ENCODE measurements at regions not wholly inside any gene's neighbourhood (a gene's known extent, or its start where the extent isn't known, plus 50 kb on each side); places are given as distances from the start of the nearest gene placed in this dataset.

GRCh38 chr2:82853299-82853698, 1605.8 kb downstream of the SUCLG1 start:
- no peak for DNase-seq

- DNase-seq = no peak
Observed at GRCh38 chr2:82852787-82853186, 1606.3 kb downstream of the SUCLG1 start.

GRCh38 chr2:82848285-82848684, 1610.8 kb downstream of the SUCLG1 start:
- no peak for DNase-seq

GRCh38 chr2:82839036-82839435, 1620.0 kb downstream of the SUCLG1 start:
- no peak for DNase-seq

GRCh38 chr2:82837588-82838304, 1621.3 kb downstream of the SUCLG1 start:
- DNase-seq = no peak

- DNase-seq = no peak
Observed at GRCh38 chr2:82834893-82835292, 1624.2 kb downstream of the SUCLG1 start.

- DNase-seq = no peak
Observed at GRCh38 chr2:82827426-82827825, 1631.7 kb downstream of the SUCLG1 start.

GRCh38 chr2:82826437-82826836, 1632.6 kb downstream of the SUCLG1 start:
- DNase-seq = no peak

- DNase-seq = no peak
Observed at GRCh38 chr2:82825410-82826090, 1633.5 kb downstream of the SUCLG1 start.

GRCh38 chr2:82823892-82824291, 1635.2 kb downstream of the SUCLG1 start:
- no peak for DNase-seq

- DNase-seq = no peak
Observed at GRCh38 chr2:82819951-82820350, 1639.1 kb downstream of the SUCLG1 start.

- no peak for DNase-seq
Observed at GRCh38 chr2:82814146-82814545, 1644.9 kb downstream of the SUCLG1 start.

GRCh38 chr2:82811946-82812345, 1647.1 kb downstream of the SUCLG1 start:
- DNase-seq = no peak

GRCh38 chr2:82803307-82803706, 1655.8 kb downstream of the SUCLG1 start:
- DNase-seq = no peak

GRCh38 chr2:82797469-82797868, 1661.6 kb downstream of the SUCLG1 start:
- DNase-seq = no peak

- DNase-seq = no peak
Observed at GRCh38 chr2:82796132-82796531, 1662.9 kb downstream of the SUCLG1 start.

GRCh38 chr2:82795446-82795845, 1663.6 kb downstream of the SUCLG1 start:
- no peak for DNase-seq

GRCh38 chr2:82793711-82794435, 1665.2 kb downstream of the SUCLG1 start:
- no peak for DNase-seq

GRCh38 chr2:82792316-82792715, 1666.8 kb downstream of the SUCLG1 start:
- no peak for DNase-seq

- DNase-seq = no peak
Observed at GRCh38 chr2:82790206-82791021, 1668.7 kb downstream of the SUCLG1 start.

GRCh38 chr2:82789851-82790205, 1669.3 kb downstream of the SUCLG1 start:
- no peak for DNase-seq

- DNase-seq = no peak
Observed at GRCh38 chr2:82781176-82781915, 1677.7 kb downstream of the SUCLG1 start.
